ENCODE measurements at regions not wholly inside any gene's neighbourhood (a gene's known extent, or its start where the extent isn't known, plus 50 kb on each side); places are given as distances from the start of the nearest gene placed in this dataset.

DNA sequence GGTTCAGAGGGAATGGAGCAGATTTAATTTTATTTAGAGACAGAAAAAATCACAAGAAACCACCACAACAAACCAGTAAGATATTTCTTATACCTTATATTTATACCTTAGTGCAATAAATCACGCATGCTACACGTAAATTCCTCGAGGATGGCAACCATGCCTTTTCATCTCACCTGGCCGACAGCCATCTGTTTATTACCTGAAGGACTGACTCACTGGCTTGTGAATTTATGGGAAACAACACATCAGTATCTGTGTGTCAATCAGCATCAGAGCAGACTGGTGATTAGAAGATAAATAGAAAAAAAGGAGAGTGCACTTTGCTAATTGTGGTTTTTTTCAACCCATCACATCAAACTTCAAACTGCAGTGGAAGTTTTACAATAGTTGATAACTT lies 58.4 kb downstream of the S1PR1 start:
- DNase-seq (ENCODE audit: low spot score) = no peak

DNA sequence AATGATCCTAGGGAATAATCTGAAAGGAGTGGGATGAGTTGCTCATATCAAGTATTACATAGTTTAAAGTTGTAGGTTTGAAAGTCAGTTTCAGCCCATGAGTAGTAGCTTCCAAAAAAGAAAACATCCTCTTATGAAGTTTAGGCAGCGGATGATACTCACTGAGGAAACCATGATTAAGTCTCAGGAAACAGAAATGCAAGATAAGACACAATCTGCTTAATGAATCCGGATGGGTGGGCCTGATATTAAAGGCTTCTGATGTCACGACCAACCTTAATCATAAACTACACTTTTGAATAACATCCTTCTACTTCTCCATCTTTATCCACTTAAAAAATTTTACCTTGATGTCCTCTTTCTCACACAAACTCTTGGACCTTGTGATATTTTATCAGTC lies 61.8 kb downstream of the S1PR1 start:
- no peak for DNase-seq (ENCODE audit: low spot score)
- POLR2A ChIA-PET = no interaction called here
- no peaks in the 10 kb centered on the region for H3K79me2 ChIP-seq (ENCODE audit: insufficient read depth, low read length)
- H3K27ac ChIP-seq (ENCODE audit: extremely low read length, insufficient read depth, low read length) = no peak overlapping the region
- H3K27me3 ChIP-seq (ENCODE audit: control insufficient read depth in 1 of 2, insufficient read depth in 2 of 2, low read length in 2 of 2) = no peaks in the 10 kb centered on the region
- ATAC-seq = no peak
- H3K4me3 ChIP-seq (replicated peaks in 1 of 3; ENCODE audit: insufficient read depth in 1 of 3, low read depth in 2 of 3, low read length in 3 of 3) = no peak overlapping the region
- no peaks in the 10 kb centered on the region for H3K36me3 ChIP-seq (replicated peaks in 1 of 2; ENCODE audit: control insufficient read depth in 1 of 2, insufficient read depth in 2 of 2, low read length in 2 of 2)
- intact Hi-C loops (cut with micrococcal nuclease; ENCODE audit: unreplicated experiment) = no loop called here
- FAIRE-seq = no peak
- H3K9ac ChIP-seq (ENCODE audit: insufficient read depth, low read depth, low read length) = no peak overlapping the region
- H3K9me3 ChIP-seq (ENCODE audit: low read length) = no peaks in the 10 kb centered on the region
- H4K20me1 ChIP-seq (ENCODE audit: insufficient read depth, low read length) = no peaks in the 10 kb centered on the region
- WGBS (ENCODE audit: low lambda C conversion rate) = 29% methylated on average over 3 of the region's 3 CpGs
- no peaks in the 10 kb centered on the region for H3K4me1 ChIP-seq (ENCODE audit: insufficient read depth, low read length)
- in situ Hi-C loops (cut with HindIII; ENCODE audit: extremely low pct_ligation_motif_present, low pct_unique_long_range_greater_than_20kb) = no loop called here
- no peak overlapping the region for H3K4me2 ChIP-seq (ENCODE audit: low read depth, low read length)
- CTCF ChIA-PET (ENCODE audit: low intra/inter-chr PET ratio, low total read pairs) = no interaction called here
- H2AFZ ChIP-seq (ENCODE audit: low read length) = no peak overlapping the region
- no TSS peak for BruUV-seq (replicated peaks)
- TF ChIP-seq, protein P1, sequence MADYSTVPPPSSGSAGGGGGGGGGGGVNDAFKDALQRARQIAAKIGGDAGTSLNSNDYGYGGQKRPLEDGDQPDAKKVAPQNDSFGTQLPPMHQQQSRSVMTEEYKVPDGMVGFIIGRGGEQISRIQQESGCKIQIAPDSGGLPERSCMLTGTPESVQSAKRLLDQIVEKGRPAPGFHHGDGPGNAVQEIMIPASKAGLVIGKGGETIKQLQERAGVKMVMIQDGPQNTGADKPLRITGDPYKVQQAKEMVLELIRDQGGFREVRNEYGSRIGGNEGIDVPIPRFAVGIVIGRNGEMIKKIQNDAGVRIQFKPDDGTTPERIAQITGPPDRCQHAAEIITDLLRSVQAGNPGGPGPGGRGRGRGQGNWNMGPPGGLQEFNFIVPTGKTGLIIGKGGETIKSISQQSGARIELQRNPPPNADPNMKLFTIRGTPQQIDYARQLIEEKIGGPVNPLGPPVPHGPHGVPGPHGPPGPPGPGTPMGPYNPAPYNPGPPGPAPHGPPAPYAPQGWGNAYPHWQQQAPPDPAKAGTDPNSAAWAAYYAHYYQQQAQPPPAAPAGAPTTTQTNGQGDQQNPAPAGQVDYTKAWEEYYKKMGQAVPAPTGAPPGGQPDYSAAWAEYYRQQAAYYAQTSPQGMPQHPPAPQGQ (CRISPR knock-in tag; IDR thresholded peaks at IDR 0.05; ENCODE audit: borderline replicate concordance) = no peak
- TF ChIP-seq BRCA1 (CRISPR knock-in tag; IDR thresholded peaks at IDR 0.05) (no peak), ZNF367 (CRISPR knock-in tag; IDR thresholded peaks at IDR 0.05; ENCODE audit: borderline replicate concordance) (no peak), ZNF264 (CRISPR knock-in tag; IDR thresholded peaks at IDR 0.05) (no peak), GATAD1 (CRISPR knock-in tag; IDR thresholded peaks at IDR 0.05) (no peak), ZNF136 (CRISPR knock-in tag; IDR thresholded peaks at IDR 0.05; ENCODE audit: low read depth) (no peak), NFYB (CRISPR knock-in tag; IDR thresholded peaks at IDR 0.05) (no peak), ZBTB20 (CRISPR knock-in tag; IDR thresholded peaks at IDR 0.05; ENCODE audit: borderline replicate concordance, low read depth) (no peak), NFIC (IDR thresholded peaks at IDR 0.05; ENCODE audit: low read length) (no peak), HOXA3 (CRISPR knock-in tag; IDR thresholded peaks at IDR 0.05) (no peak), SMARCC2 (IDR thresholded peaks at IDR 0.05) (no peak), ZFY (CRISPR knock-in tag; IDR thresholded peaks at IDR 0.05) (no peak)
- TF ChIP-seq, protein P2, sequence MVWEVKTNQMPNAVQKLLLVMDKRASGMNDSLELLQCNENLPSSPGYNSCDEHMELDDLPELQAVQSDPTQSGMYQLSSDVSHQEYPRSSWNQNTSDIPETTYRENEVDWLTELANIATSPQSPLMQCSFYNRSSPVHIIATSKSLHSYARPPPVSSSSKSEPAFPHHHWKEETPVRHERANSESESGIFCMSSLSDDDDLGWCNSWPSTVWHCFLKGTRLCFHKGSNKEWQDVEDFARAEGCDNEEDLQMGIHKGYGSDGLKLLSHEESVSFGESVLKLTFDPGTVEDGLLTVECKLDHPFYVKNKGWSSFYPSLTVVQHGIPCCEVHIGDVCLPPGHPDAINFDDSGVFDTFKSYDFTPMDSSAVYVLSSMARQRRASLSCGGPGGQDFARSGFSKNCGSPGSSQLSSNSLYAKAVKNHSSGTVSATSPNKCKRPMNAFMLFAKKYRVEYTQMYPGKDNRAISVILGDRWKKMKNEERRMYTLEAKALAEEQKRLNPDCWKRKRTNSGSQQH (CRISPR knock-in tag; IDR thresholded peaks at IDR 0.05; ENCODE audit: low read depth) = no peak
- TF ChIP-seq, protein P3, sequence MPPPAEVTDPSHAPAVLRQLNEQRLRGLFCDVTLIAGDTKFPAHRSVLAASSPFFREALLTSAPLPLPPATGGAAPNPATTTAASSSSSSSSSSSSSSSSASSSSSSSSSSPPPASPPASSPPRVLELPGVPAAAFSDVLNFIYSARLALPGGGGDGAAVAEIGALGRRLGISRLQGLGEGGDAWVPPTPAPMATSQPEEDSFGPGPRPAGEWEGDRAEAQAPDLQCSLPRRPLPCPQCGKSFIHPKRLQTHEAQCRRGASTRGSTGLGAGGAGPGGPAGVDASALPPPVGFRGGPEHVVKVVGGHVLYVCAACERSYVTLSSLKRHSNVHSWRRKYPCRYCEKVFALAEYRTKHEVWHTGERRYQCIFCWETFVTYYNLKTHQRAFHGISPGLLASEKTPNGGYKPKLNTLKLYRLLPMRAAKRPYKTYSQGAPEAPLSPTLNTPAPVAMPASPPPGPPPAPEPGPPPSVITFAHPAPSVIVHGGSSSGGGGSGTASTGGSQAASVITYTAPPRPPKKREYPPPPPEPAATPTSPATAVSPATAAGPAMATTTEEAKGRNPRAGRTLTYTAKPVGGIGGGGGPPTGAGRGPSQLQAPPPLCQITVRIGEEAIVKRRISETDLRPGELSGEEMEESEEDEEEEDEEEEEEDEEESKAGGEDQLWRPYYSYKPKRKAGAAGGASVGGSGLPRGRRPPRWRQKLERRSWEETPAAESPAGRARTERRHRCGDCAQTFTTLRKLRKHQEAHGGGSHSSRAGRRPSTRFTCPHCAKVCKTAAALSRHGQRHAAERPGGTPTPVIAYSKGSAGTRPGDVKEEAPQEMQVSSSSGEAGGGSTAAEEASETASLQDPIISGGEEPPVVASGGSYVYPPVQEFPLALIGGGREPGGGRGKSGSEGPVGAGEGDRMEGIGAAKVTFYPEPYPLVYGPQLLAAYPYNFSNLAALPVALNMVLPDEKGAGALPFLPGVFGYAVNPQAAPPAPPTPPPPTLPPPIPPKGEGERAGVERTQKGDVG (CRISPR knock-in tag; IDR thresholded peaks at IDR 0.05; ENCODE audit: borderline replicate concordance) = no peak

More for the DNA sequence above, 58.4 kb downstream of the S1PR1 start:
- no peaks in the 10 kb centered on the region for H4K20me1 ChIP-seq (ENCODE audit: insufficient read depth, low read length)
- no peak for TF ChIP-seq KLF6 (CRISPR knock-in tag; IDR thresholded peaks at IDR 0.05)
- in situ Hi-C loops (cut with HindIII; ENCODE audit: extremely low pct_ligation_motif_present, low pct_unique_long_range_greater_than_20kb) (no loop called here), intact Hi-C loops (cut with micrococcal nuclease; ENCODE audit: unreplicated experiment) (no loop called here)
- no peaks in the 10 kb centered on the region for H3K9me3 ChIP-seq (ENCODE audit: low read length)
- H3K9ac ChIP-seq (ENCODE audit: insufficient read depth, low read depth, low read length) = no peak overlapping the region
- POLR2A ChIA-PET = no interaction called here
- no peak overlapping the region for H3K4me3 ChIP-seq (replicated peaks in 1 of 3; ENCODE audit: insufficient read depth in 1 of 3, low read depth in 2 of 3, low read length in 3 of 3)
- no peaks in the 10 kb centered on the region for H3K36me3 ChIP-seq (replicated peaks in 1 of 2; ENCODE audit: control insufficient read depth in 1 of 2, insufficient read depth in 2 of 2, low read length in 2 of 2)
- CTCF ChIA-PET (ENCODE audit: low intra/inter-chr PET ratio, low total read pairs) = no interaction called here
- no peak overlapping the region for H2AFZ ChIP-seq (ENCODE audit: low read length)
- 3% methylated on average over 4 of the region's 4 CpGs for WGBS (ENCODE audit: low lambda C conversion rate)
- H3K4me1 ChIP-seq (ENCODE audit: insufficient read depth, low read length) = peaks cover 23% of the 10 kb centered on the region
- H3K27ac ChIP-seq (ENCODE audit: extremely low read length, insufficient read depth, low read length) = no peak overlapping the region
- H3K79me2 ChIP-seq (ENCODE audit: insufficient read depth, low read length) = no peaks in the 10 kb centered on the region
- FAIRE-seq (no peak), ATAC-seq (no peak)
- H3K27me3 ChIP-seq (ENCODE audit: control insufficient read depth in 1 of 2, insufficient read depth in 2 of 2, low read length in 2 of 2) = no peaks in the 10 kb centered on the region
- H3K4me2 ChIP-seq (ENCODE audit: low read depth, low read length) = no peak overlapping the region
- BruUV-seq (replicated peaks) = no TSS peak

All from HepG2 (cell line).